Lower leg skin (tissue), 3 donors: ENCODE measurements at regions not wholly inside any gene's neighbourhood (a gene's known extent, or its start where the extent isn't known, plus 50 kb on each side); places are given as distances from the start of the nearest gene placed in this dataset.

Experiments used
- POLR2A ChIP-seq, 2 donors: fragments of 450-650 bp; IDR thresholded peaks; one replicate each; pipeline ENCODE4 v1.6.1; 2016 to 2017; ENCODE audit warnings: antibody characterized with exemption in 2 of 2, mild to moderate bottlenecking in 1 of 2, moderate library complexity in 1 of 2
- TF ChIP-seq, protein P1 (sequence below), 3 donors: fragments of 450-650 bp; IDR thresholded peaks; one replicate each; pipeline ENCODE4 v1.5.1; 2016; ENCODE audit warnings: antibody characterized with exemption in 3 of 3, mild to moderate bottlenecking in 3 of 3, moderate library complexity in 2 of 3

DNA sequence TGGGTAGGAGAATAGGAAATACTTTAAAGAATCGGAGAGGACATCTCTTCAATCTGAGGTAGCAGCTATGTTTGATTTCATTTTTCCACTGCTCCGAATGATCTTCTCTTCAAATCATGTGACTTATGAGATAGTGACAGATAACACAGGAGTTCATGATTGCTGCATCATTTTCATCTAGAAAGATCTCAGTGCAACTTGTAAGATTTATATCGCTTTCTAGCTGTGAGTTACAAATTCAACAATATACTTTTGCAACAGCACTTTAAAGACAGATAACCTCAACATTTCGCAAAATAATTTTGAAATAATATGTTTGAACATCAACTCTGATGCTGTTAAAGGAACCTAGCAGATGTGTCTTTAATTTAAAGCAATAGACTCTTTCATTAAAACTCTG, 99.9 kb upstream of the CCDC80 start:
- TF ChIP-seq, protein P1, sequence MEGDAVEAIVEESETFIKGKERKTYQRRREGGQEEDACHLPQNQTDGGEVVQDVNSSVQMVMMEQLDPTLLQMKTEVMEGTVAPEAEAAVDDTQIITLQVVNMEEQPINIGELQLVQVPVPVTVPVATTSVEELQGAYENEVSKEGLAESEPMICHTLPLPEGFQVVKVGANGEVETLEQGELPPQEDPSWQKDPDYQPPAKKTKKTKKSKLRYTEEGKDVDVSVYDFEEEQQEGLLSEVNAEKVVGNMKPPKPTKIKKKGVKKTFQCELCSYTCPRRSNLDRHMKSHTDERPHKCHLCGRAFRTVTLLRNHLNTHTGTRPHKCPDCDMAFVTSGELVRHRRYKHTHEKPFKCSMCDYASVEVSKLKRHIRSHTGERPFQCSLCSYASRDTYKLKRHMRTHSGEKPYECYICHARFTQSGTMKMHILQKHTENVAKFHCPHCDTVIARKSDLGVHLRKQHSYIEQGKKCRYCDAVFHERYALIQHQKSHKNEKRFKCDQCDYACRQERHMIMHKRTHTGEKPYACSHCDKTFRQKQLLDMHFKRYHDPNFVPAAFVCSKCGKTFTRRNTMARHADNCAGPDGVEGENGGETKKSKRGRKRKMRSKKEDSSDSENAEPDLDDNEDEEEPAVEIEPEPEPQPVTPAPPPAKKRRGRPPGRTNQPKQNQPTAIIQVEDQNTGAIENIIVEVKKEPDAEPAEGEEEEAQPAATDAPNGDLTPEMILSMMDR (IDR thresholded peaks at IDR 0.05), result no peak
- no peak for TF ChIP-seq POLR2A (IDR thresholded peaks at IDR 0.05)
